Parathyroid adenoma (tissue), 2 donors: ENCODE measurements at regions not wholly inside any gene's neighbourhood (a gene's known extent, or its start where the extent isn't known, plus 50 kb on each side); places are given as distances from the start of the nearest gene placed in this dataset.

Experiments used
- H2AFZ ChIP-seq: fragments of 300-600 bp; sonication (generic); one replicate; pipeline ENCODE4 v1.7.0; 2017; ENCODE audit warnings: antibody characterized with exemption, mild to moderate bottlenecking
- H3K27ac ChIP-seq: fragments of 300-600 bp; sonication (generic); one replicate; pipeline ENCODE4 v1.7.0; 2017
- H3K27me3 ChIP-seq: fragments of 300-600 bp; sonication (generic); one replicate; pipeline ENCODE4 v1.7.0; 2017; ENCODE audit warnings: low read length; ENCODE audit not compliant: control insufficient read depth, insufficient read depth
- H3K36me3 ChIP-seq: fragments of 300-600 bp; sonication (generic); one replicate; pipeline ENCODE4 v1.7.0; 2017; ENCODE audit warnings: low read length; ENCODE audit not compliant: control insufficient read depth, insufficient read depth
- H3K4me1 ChIP-seq: fragments of 300-600 bp; sonication (generic); one replicate; pipeline ENCODE4 v1.7.0; 2017; ENCODE audit warnings: control low read depth
- H3K4me2 ChIP-seq: fragments of 300-600 bp; sonication (generic); one replicate; pipeline ENCODE4 v1.7.0; 2017; ENCODE audit warnings: low read length
- H3K4me3 ChIP-seq: fragments of 300-600 bp; sonication (generic); one replicate; pipeline ENCODE4 v1.7.0; 2017; ENCODE audit warnings: low read depth, low read length
- H3K79me2 ChIP-seq: fragments of 300-600 bp; sonication (generic); one replicate; pipeline ENCODE4 v1.7.0; 2017; ENCODE audit warnings: control low read depth
- H3K9ac ChIP-seq: fragments of 300-600 bp; sonication (generic); one replicate; pipeline ENCODE4 v1.7.0; 2017; ENCODE audit warnings: mild to moderate bottlenecking
- H3K9me3 ChIP-seq: fragments of 300-600 bp; sonication (generic); one replicate; pipeline ENCODE4 v1.7.0; 2017; ENCODE audit warnings: low read length; ENCODE audit not compliant: control insufficient read depth
- TF ChIP-seq, protein P1 (sequence below): fragments of 300-600 bp; sonication (generic); IDR thresholded peaks from one replicate; pipeline ENCODE4 v1.7.0; 2017; ENCODE audit warnings: antibody characterized with exemption, mild to moderate bottlenecking
- donor health status: primary hyperparathyroidism.

DNA sequence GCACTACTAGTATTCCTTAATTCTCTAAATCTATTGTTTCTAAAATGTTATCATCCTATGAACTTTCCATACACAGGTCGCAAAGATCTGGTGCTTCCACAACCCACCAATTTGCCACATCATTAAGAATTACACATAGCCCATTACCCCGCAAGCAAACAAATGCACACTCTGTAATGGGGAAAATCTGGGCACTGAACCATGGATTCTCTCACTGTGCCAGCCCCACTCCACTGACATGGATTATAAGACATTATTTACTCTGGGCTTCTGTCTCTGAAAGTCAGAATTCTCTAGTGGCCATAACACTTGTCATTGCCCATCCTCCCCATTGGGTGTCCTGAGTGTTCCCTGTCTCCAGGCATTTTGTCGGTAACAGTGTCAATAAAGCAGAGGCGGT is 537.1 kb downstream of the EPHA4 start:
- H3K9ac ChIP-seq = no peak overlapping the region
- TF ChIP-seq, protein P1, sequence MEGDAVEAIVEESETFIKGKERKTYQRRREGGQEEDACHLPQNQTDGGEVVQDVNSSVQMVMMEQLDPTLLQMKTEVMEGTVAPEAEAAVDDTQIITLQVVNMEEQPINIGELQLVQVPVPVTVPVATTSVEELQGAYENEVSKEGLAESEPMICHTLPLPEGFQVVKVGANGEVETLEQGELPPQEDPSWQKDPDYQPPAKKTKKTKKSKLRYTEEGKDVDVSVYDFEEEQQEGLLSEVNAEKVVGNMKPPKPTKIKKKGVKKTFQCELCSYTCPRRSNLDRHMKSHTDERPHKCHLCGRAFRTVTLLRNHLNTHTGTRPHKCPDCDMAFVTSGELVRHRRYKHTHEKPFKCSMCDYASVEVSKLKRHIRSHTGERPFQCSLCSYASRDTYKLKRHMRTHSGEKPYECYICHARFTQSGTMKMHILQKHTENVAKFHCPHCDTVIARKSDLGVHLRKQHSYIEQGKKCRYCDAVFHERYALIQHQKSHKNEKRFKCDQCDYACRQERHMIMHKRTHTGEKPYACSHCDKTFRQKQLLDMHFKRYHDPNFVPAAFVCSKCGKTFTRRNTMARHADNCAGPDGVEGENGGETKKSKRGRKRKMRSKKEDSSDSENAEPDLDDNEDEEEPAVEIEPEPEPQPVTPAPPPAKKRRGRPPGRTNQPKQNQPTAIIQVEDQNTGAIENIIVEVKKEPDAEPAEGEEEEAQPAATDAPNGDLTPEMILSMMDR = no peak

DNA sequence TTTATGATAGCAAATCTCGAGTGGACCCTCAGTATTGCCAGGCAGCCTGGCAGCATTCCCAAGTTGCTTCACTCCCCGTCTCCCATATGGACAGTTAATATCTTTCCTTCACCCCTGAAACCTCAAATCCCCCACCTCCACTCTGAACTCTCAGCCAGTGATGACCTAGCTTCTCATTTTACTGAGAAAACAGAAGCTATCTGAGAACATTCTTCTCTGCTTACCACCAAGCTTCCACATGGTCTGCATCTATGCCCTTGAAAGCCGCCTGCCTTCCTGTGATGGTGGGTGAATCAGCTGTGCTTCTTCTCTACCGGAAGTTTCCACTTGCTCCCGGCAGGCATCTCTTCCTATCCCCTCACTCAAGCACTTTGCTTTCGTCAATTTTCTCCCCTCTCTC is 529.2 kb downstream of the EPHA4 start:
- H3K4me3 ChIP-seq = no peak overlapping the region
- no peak overlapping the region for H3K9ac ChIP-seq
- no peaks in the 10 kb centered on the region for H3K4me1 ChIP-seq
- H3K79me2 ChIP-seq = no peaks in the 10 kb centered on the region
- H2AFZ ChIP-seq = no peak overlapping the region
- H3K9me3 ChIP-seq = no peaks in the 10 kb centered on the region
- no peak overlapping the region for H3K27ac ChIP-seq
- TF ChIP-seq, protein P1 = no peak
- no peaks in the 10 kb centered on the region for H3K36me3 ChIP-seq
- H3K4me2 ChIP-seq = no peak overlapping the region
- H3K27me3 ChIP-seq = no peaks in the 10 kb centered on the region

More for the DNA sequence above, 537.1 kb downstream of the EPHA4 start:
- Histone ChIP-seq H3K4me3 (no peak overlapping the region), H3K4me2 (no peak overlapping the region), H3K9me3 (no peaks in the 10 kb centered on the region), H3K36me3 (no peaks in the 10 kb centered on the region), H3K79me2 (no peaks in the 10 kb centered on the region), H3K27ac (no peak overlapping the region), H3K4me1 (no peaks in the 10 kb centered on the region), H2AFZ (no peak overlapping the region), H3K27me3 (no peaks in the 10 kb centered on the region)

DNA sequence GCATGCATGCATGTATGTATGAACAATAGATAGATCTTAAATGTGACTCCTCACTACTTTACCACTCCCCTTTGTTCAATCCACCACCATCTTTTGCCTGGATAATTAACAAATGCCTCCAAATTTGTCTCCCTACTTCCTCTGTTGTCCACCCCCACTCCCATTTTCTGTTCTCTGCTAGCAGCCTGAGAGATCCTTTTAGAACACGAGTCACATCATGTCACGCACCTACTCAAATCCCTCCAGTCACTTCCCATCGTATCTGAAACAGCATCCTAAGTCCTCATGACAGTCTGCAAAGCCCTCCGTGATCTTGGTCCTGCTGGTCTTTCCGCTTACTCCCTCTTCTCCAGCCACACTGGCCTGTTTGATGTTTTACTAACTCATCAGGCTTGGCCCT is 527.3 kb downstream of the EPHA4 start:
- Histone ChIP-seq H3K36me3 (no peaks in the 10 kb centered on the region), H3K4me2 (no peak overlapping the region), H3K79me2 (no peaks in the 10 kb centered on the region), H2AFZ (no peak overlapping the region), H3K4me3 (no peak overlapping the region), H3K9ac (no peak overlapping the region), H3K9me3 (no peaks in the 10 kb centered on the region), H3K27ac (no peak overlapping the region), H3K27me3 (no peaks in the 10 kb centered on the region), H3K4me1 (no peaks in the 10 kb centered on the region)
- TF ChIP-seq, protein P1 = no peak

DNA sequence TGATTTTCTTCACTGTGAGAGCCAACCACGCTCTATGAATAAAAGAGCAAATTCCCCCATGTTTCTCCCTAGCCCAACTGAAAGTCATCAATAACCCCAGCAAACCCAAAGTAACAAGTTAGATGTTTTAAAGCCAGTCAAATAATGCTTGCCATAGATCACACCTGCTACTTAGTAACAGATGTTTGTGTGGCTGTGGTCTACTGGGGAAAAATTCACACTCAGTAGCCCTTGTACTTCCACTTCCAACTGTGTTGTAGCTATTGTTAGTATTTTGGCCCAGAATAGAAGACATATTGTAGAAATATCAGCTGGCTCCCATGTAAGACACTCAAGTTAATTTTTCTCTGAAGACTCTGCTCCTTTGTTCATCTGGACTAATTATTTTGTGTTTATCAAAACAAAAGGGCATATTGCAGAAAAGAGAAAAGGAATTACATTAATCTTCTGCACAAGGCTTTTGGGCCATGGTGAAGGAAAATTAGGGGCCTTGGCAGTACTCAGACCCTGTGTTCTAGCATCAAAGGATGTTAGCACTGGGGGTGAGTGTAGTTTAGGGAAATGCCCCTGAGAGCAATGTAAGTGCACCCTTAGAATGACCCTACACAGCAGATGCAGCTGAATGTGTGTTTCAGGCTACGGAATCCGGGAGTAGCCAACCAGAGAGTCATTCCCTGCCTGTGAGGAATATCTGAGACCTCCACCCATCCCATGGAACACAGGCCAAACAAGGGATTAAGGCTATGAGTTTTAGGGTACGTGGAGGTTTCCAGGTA is 521.9 kb downstream of the EPHA4 start:
- H3K36me3 ChIP-seq = no peaks in the 10 kb centered on the region
- H3K79me2 ChIP-seq = no peaks in the 10 kb centered on the region
- no peak overlapping the region for H3K9ac ChIP-seq
- no peak overlapping the region for H3K4me2 ChIP-seq
- H3K4me1 ChIP-seq = no peaks in the 10 kb centered on the region
- TF ChIP-seq, protein P1 = no peak
- no peaks in the 10 kb centered on the region for H3K27me3 ChIP-seq
- no peak overlapping the region for H3K4me3 ChIP-seq
- H3K9me3 ChIP-seq = no peaks in the 10 kb centered on the region
- no peak overlapping the region for H3K27ac ChIP-seq
- no peak overlapping the region for H2AFZ ChIP-seq

DNA sequence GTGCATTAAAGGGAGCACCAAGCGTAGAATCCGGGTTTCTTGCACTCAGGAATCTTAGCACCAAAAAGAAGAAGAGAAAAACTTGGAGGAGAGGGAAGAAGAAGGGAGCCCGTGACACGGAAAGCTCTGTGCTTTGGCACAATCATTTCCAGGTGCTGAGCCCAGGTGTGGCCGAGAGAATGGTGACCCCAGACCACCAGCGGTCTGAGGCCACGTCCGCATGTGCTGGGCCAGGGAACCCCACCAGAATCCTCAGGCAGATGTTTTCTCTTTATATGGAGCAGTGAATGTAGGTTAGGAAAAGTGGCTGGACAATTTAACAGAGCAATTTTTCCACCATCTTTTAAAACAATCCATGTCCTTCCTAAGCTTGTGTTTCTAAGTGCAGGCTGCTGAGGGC is 520.9 kb downstream of the EPHA4 start:
- H3K27me3 ChIP-seq = no peaks in the 10 kb centered on the region
- no peaks in the 10 kb centered on the region for H3K79me2 ChIP-seq
- no peaks in the 10 kb centered on the region for H3K36me3 ChIP-seq
- no peak overlapping the region for H3K4me2 ChIP-seq
- TF ChIP-seq, protein P1 = no peak
- no peaks in the 10 kb centered on the region for H3K4me1 ChIP-seq
- no peaks in the 10 kb centered on the region for H3K9me3 ChIP-seq
- H2AFZ ChIP-seq = no peak overlapping the region
- H3K9ac ChIP-seq = no peak overlapping the region
- no peak overlapping the region for H3K27ac ChIP-seq
- H3K4me3 ChIP-seq = no peak overlapping the region
